IMR-90 (cell line): ENCODE measurements at regions not wholly inside any gene's neighbourhood (a gene's known extent, or its start where the extent isn't known, plus 50 kb on each side); places are given as distances from the start of the nearest gene placed in this dataset.
"Not testable (repeated sequence)": the region's sequence is repeated elsewhere in the genome, so short reads cannot be mapped to it uniquely, and the experiment has no call there.

Source experiments
- ATAC-seq: fragments of 200-7000 bp; cut with Tn5 transposase; 2 replicates; pipeline ENCODE4 v1.9.1; 2020; ENCODE audit warnings: low read depth, mild to moderate bottlenecking, moderate library complexity
- BruUV-seq: library from RNA; stranded (reverse); fragments of 400-500 nt; replicated peaks from 2 replicates; lab custom pipeline; 2021; lab: Mats Ljungman, UMichigan
- CTCF ChIA-PET: fragments of 300-600 bp; formaldehyde crosslinking; extraction: SDS; loops from one replicate; lab custom pipeline; 2021; ENCODE audit warnings: antibody characterized with exemption; lab: Yijun Ruan, JAX
- POLR2A ChIA-PET: fragments of 300-600 bp; sonication (Branson Sonifier 250); formaldehyde crosslinking; loops from one replicate; lab custom pipeline; 2022; ENCODE audit warnings: antibody characterized with exemption; ENCODE audit not compliant: unreplicated experiment; lab: Charles Lee
- DNase-seq: peaks from one replicate; pipeline ENCODE4 v3.0.0; 2013
- H2AFZ ChIP-seq: replicated peaks from 2 replicates; pipeline ENCODE3; 2013; ENCODE audit warnings: low read length, mild to moderate bottlenecking; ENCODE audit not compliant: poor library complexity
- H2AK5ac ChIP-seq: 2 replicates; pipeline ENCODE4 v1.6.1; 2013; ENCODE audit warnings: low read depth, low read length, inconsistent platforms
- H2AK9ac ChIP-seq: replicated peaks from 2 replicates; pipeline ENCODE3; 2013; ENCODE audit warnings: mild to moderate bottlenecking, low read depth, low read length, moderate library complexity; ENCODE audit not compliant: poor library complexity
- H2BK120ac ChIP-seq: 2 replicates; pipeline ENCODE4 v1.6.1; 2013; ENCODE audit warnings: low read depth, low read length, inconsistent platforms
- H2BK15ac ChIP-seq: 3 replicates; pipeline ENCODE4 v1.6.1; 2013; ENCODE audit warnings: low read depth, low read length, inconsistent platforms
- H2BK20ac ChIP-seq: 2 replicates; pipeline ENCODE4 v1.6.1; 2013; ENCODE audit warnings: low read depth, mild to moderate bottlenecking, inconsistent platforms, low read length, moderate library complexity
- H2BK5ac ChIP-seq: 2 replicates; pipeline ENCODE4 v1.6.1; 2013; ENCODE audit warnings: mild to moderate bottlenecking, low read depth, low read length, inconsistent platforms; ENCODE audit not compliant: poor library complexity, severe bottlenecking
- H3K14ac ChIP-seq: replicated peaks from 2 replicates; pipeline ENCODE4 v1.6.1; 2013; ENCODE audit warnings: low read depth, low read length, inconsistent platforms
- H3K18ac ChIP-seq: 2 replicates; pipeline ENCODE4 v1.6.1; 2013; ENCODE audit warnings: low read depth, low read length, control low read depth
- H3K23ac ChIP-seq: 2 replicates; pipeline ENCODE4 v1.6.1; 2013; ENCODE audit warnings: low read depth, low read length, inconsistent platforms
- H3K27ac ChIP-seq: 2 replicates; pipeline ENCODE4 v1.5.1; 2013; ENCODE audit warnings: mild to moderate bottlenecking, control low read depth, low read length; ENCODE audit not compliant: insufficient read depth
- H3K27me3 ChIP-seq: 2 replicates; pipeline ENCODE4 v1.6.1; 2013; ENCODE audit warnings: low read length; ENCODE audit not compliant: control insufficient read depth, insufficient read depth
- H3K36me3 ChIP-seq: 2 replicates; pipeline ENCODE4 v1.6.1; 2013; ENCODE audit warnings: low read length, mixed read lengths; ENCODE audit not compliant: control insufficient read depth, insufficient read depth
- H3K4ac ChIP-seq: 2 replicates; pipeline ENCODE4 v1.6.1; 2013; ENCODE audit warnings: low read depth, low read length, inconsistent platforms
- H3K4me1 ChIP-seq: 2 replicates; pipeline ENCODE4 v1.6.1; 2013; ENCODE audit warnings: low read length, mixed read lengths; ENCODE audit not compliant: control insufficient read depth, insufficient read depth
- H3K4me2 ChIP-seq: 2 replicates; pipeline ENCODE4 v1.6.1; 2013; ENCODE audit warnings: low read depth, mild to moderate bottlenecking, control low read depth, low read length, moderate library complexity
- H3K4me3 ChIP-seq: 2 replicates; pipeline ENCODE4 v1.5.1; 2013; ENCODE audit warnings: low read depth, mild to moderate bottlenecking, control low read depth, low read length, moderate library complexity; ENCODE audit not compliant: insufficient read depth
- H3K56ac ChIP-seq: 2 replicates; pipeline ENCODE4 v1.6.1; 2013; ENCODE audit warnings: low read length, inconsistent platforms; ENCODE audit not compliant: insufficient read depth; ENCODE audit errors: extremely low read depth
- H3K79me1 ChIP-seq, 2 experiments: 2 replicates each; pipeline ENCODE4 v1.6.1; 2013; ENCODE audit warnings: low read length in 2 of 2, inconsistent platforms in 1 of 2, low read depth in 1 of 2
- H3K9ac ChIP-seq: 2 replicates; pipeline ENCODE4 v1.6.1; 2013; ENCODE audit warnings: low read depth, low read length, control low read depth
- H3K9me1 ChIP-seq: 2 replicates; pipeline ENCODE4 v1.6.1; 2013; ENCODE audit warnings: low read length, inconsistent platforms; ENCODE audit not compliant: insufficient read depth
- H3K9me3 ChIP-seq: 2 replicates; pipeline ENCODE4 v1.6.1; 2013; ENCODE audit warnings: low read length; ENCODE audit not compliant: control insufficient read depth, insufficient read depth
- H4K20me1 ChIP-seq: 2 replicates; pipeline ENCODE4 v1.6.1; 2013; ENCODE audit warnings: low read length, inconsistent platforms; ENCODE audit not compliant: insufficient read depth
- H4K5ac ChIP-seq: 2 replicates; pipeline ENCODE4 v1.6.1; 2013; ENCODE audit warnings: mild to moderate bottlenecking, low read depth, low read length, control low read depth
- H4K8ac ChIP-seq, 2 experiments: 2 replicates each; pipeline ENCODE4 v1.6.1; 2013; ENCODE audit warnings: low read depth in 2 of 2, low read length in 2 of 2, control low read depth in 1 of 2, inconsistent platforms in 1 of 2
- H4K91ac ChIP-seq: 2 replicates; pipeline ENCODE4 v1.6.1; 2013; ENCODE audit warnings: low read depth, low read length, inconsistent platforms; ENCODE audit not compliant: insufficient read depth
- WGBS, 2 experiments: methylation state at CpG; one replicate each; pipeline versions ENCODE4 v1.1.5 to v1.1.7; 2013; ENCODE audit warnings: missing lambda C conversion rate in 2 of 2; ENCODE audit not compliant: insufficient read length in 1 of 2; ENCODE audit errors: extremely low coverage in 2 of 2; 5-methylcytosine and 5-hydroxymethylcytosine counted together
- dilution Hi-C: fragments of 300-500 bp; cut with HindIII; formaldehyde crosslinking; loops from one replicate; pipeline ENCODE4 v1.14.3; 2018; ENCODE audit warnings: low sequenced_read_pairs; ENCODE audit not compliant: unreplicated experiment
- in situ Hi-C: fragments of 300-500 bp; cut with MboI; formaldehyde crosslinking; loops from 3 replicates; pipeline ENCODE4 v1.14.3; 2019; ENCODE audit warnings: low sequenced_read_pairs, inconsistent platforms, mixed read lengths
- intact Hi-C: fragments of 100-400 bp; cut with micrococcal nuclease; formaldehyde crosslinking; loops from 2 replicates; pipeline ENCODE4 v1.10.0; 2022

GRCh38 chr12:32956418-32956817, 59.8 kb upstream of the PKP2 start:
- H2AK5ac ChIP-seq, ATAC-seq, H3K4me3 ChIP-seq, H3K4ac ChIP-seq, H2AK9ac ChIP-seq, H3K9me1 ChIP-seq, H3K18ac ChIP-seq, dilution Hi-C loops, H4K20me1 ChIP-seq, intact Hi-C loops, H3K79me1 ChIP-seq, H3K27me3 ChIP-seq, H2BK120ac ChIP-seq, CTCF ChIA-PET, H3K23ac ChIP-seq, H3K27ac ChIP-seq, H3K56ac ChIP-seq, H3K36me3 ChIP-seq, H4K5ac ChIP-seq, POLR2A ChIA-PET, H3K4me2 ChIP-seq, H3K4me1 ChIP-seq, BruUV-seq, H2BK5ac ChIP-seq, H3K14ac ChIP-seq, H3K9ac ChIP-seq, in situ Hi-C loops, H2BK15ac ChIP-seq, DNase-seq, H2BK20ac ChIP-seq, H3K9me3 ChIP-seq, H4K8ac ChIP-seq, H2AFZ ChIP-seq, H4K91ac ChIP-seq: not testable (repeated sequence)
- whole genome bisulfite sequencing, 2 experiments, result no CpG with 5 or more reads among the region's 10 CpGs
